SK-N-SH treated with all-trans-retinoic acid at 6 μM for 48 hours (cell line): ENCODE measurements at regions not wholly inside any gene's neighbourhood (a gene's known extent, or its start where the extent isn't known, plus 50 kb on each side); places are given as distances from the start of the nearest gene placed in this dataset.

Experiments used
- ARNTL ChIP-seq: fragments of 450-650 bp; formaldehyde crosslinking; IDR thresholded peaks from 2 replicates; pipeline ENCODE4 v1.5.0; 2020; ENCODE audit warnings: low read depth, mild to moderate bottlenecking, moderate library complexity, borderline replicate concordance
- BACH2 ChIP-seq: fragments of 250-450 bp; sonication (Bioruptor Pico); IDR thresholded peaks from 2 replicates; pipeline ENCODE4 v1.9.0; 2021; ENCODE audit warnings: mild to moderate bottlenecking, borderline replicate concordance
- ESRRG ChIP-seq: fragments of 250-450 bp; sonication (Bioruptor Pico); IDR thresholded peaks from 2 replicates; pipeline ENCODE4 v1.6.1; 2021; ENCODE audit warnings: mild to moderate bottlenecking
- SNAI2 ChIP-seq: fragments of 250-450 bp; sonication (Bioruptor Pico); IDR thresholded peaks from 2 replicates; pipeline ENCODE4 v1.5.0; 2020; ENCODE audit warnings: mild to moderate bottlenecking, moderate library complexity
- TOX ChIP-seq: fragments of 250-450 bp; sonication (Bioruptor Pico); IDR thresholded peaks from 2 replicates; pipeline ENCODE4 v1.8.0; 2021; ENCODE audit warnings: mild to moderate bottlenecking, moderate library complexity, borderline replicate concordance

GRCh38 chr9:28059192-28059591 is 485.9 kb upstream of the C9orf72 start:
- TF ChIP-seq ARNTL (CRISPR knock-in tag) (no peak), SNAI2 (no peak), TOX (CRISPR knock-in tag) (no peak), BACH2 (CRISPR knock-in tag) (no peak), ESRRG (no peak)
